ENCODE measurements at regions not wholly inside any gene's neighbourhood (a gene's known extent, or its start where the extent isn't known, plus 50 kb on each side); places are given as distances from the start of the nearest gene placed in this dataset.

GRCh38 chr3:43919029-43919428, 228.3 kb downstream of the ABHD5 start:
- H4K20me1 ChIP-seq (ENCODE audit: control insufficient read depth, extremely low read depth, insufficient read depth, low read length) = no peaks in the 10 kb centered on the region
- peaks cover 14% of the 10 kb centered on the region for H3K4me1 ChIP-seq (ENCODE audit: control insufficient read depth, extremely low read depth, insufficient read depth, low read length)
- H3K27me3 ChIP-seq (ENCODE audit: control insufficient read depth, extremely low read depth, insufficient read depth, low read length) = no peaks in the 10 kb centered on the region
- no peak overlapping the region for H3K9ac ChIP-seq (ENCODE audit: control insufficient read depth, extremely low read depth, insufficient read depth, low read length)
- no peaks in the 10 kb centered on the region for H3K36me3 ChIP-seq (ENCODE audit: control insufficient read depth in 2 of 2, extremely low read depth in 1 of 2, insufficient read depth in 2 of 2, low read length in 2 of 2)
- DNase-seq (ENCODE audit: low read depth, low spot score) = no peak
- TF ChIP-seq EZH2 (IDR thresholded peaks at IDR 0.05; ENCODE audit: low read length) = no peak
- TF ChIP-seq, protein P1, sequence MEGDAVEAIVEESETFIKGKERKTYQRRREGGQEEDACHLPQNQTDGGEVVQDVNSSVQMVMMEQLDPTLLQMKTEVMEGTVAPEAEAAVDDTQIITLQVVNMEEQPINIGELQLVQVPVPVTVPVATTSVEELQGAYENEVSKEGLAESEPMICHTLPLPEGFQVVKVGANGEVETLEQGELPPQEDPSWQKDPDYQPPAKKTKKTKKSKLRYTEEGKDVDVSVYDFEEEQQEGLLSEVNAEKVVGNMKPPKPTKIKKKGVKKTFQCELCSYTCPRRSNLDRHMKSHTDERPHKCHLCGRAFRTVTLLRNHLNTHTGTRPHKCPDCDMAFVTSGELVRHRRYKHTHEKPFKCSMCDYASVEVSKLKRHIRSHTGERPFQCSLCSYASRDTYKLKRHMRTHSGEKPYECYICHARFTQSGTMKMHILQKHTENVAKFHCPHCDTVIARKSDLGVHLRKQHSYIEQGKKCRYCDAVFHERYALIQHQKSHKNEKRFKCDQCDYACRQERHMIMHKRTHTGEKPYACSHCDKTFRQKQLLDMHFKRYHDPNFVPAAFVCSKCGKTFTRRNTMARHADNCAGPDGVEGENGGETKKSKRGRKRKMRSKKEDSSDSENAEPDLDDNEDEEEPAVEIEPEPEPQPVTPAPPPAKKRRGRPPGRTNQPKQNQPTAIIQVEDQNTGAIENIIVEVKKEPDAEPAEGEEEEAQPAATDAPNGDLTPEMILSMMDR (optimal IDR thresholded peaks at IDR 0.05 in 1 of 3, IDR thresholded peaks at IDR 0.05 in 1 of 3, conservative IDR thresholded peaks at IDR 0.05 in 1 of 3; ENCODE audit: extremely low read depth in 1 of 3, insufficient read depth in 2 of 3, low read length in 3 of 3) = no peak
- peaks cover 5% of the 10 kb centered on the region for H3K9me3 ChIP-seq (ENCODE audit: control insufficient read depth, low read depth, low read length)
- dilution Hi-C loops (cut with MboI; ENCODE audit: extremely low pct_ligation_motif_present, low sequenced_read_pairs) = no loop called here
- H3K4me2 ChIP-seq (ENCODE audit: control insufficient read depth, extremely low read depth, insufficient read depth, low read depth, low read length) = peak overlapping the region; percentile 57
- H3K27ac ChIP-seq (ENCODE audit: control insufficient read depth, insufficient read depth, low read length) = no peak overlapping the region
- H3K9me1 ChIP-seq (ENCODE audit: control insufficient read depth, extremely low read depth, insufficient read depth, low read length) = no peaks in the 10 kb centered on the region
- peak; percentile 86 for FAIRE-seq
- peak overlapping the region; percentile 43 for H2AFZ ChIP-seq (ENCODE audit: control insufficient read depth, low read length)
- no peaks in the 10 kb centered on the region for H3K79me2 ChIP-seq (ENCODE audit: control insufficient read depth, insufficient read depth, low read length)
- H3K4me3 ChIP-seq (ENCODE audit: control insufficient read depth in 2 of 3, extremely low read depth in 1 of 3, insufficient read depth in 2 of 3, low read depth in 1 of 3, low read length in 3 of 3) = no peak overlapping the region

DNA sequence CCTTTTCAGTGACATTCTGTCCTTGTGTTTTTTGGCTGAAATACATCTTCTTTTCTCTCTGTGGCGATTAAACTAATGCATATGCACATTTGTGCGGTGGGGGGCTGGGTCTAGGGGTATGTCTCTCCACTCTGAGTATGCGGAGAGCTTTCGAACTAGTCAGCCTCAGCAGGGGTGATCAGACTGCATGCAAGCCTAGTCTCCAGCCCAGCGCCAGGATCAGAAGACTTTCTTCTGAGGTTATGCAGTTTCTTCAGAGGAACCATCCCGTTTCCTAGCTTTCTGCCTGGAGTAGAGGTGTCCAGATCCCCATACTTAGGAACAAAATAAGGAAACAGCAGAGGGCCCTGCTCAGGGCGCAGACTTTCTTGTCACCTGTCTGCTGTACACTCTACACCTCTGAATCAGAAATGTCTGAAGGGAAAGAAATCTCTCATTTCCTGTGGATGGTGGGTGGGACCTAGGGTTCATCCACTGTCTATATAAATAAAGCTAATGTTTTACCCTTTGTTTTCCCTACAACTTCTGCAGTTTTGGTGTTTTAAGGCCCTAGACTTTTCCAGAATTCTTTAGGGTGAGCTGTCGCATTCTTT, 230.4 kb downstream of the ABHD5 start:
- no peaks in the 10 kb centered on the region for H3K36me3 ChIP-seq (ENCODE audit: control insufficient read depth in 2 of 2, extremely low read depth in 1 of 2, insufficient read depth in 2 of 2, low read length in 2 of 2)
- no peak overlapping the region for H3K9ac ChIP-seq (ENCODE audit: control insufficient read depth, extremely low read depth, insufficient read depth, low read length)
- H3K79me2 ChIP-seq (ENCODE audit: control insufficient read depth, insufficient read depth, low read length) = no peaks in the 10 kb centered on the region
- H4K20me1 ChIP-seq (ENCODE audit: control insufficient read depth, extremely low read depth, insufficient read depth, low read length) = no peaks in the 10 kb centered on the region
- no peaks in the 10 kb centered on the region for H3K9me1 ChIP-seq (ENCODE audit: control insufficient read depth, extremely low read depth, insufficient read depth, low read length)
- no peak for DNase-seq (ENCODE audit: low read depth, low spot score)
- H3K4me3 ChIP-seq (ENCODE audit: control insufficient read depth in 2 of 3, extremely low read depth in 1 of 3, insufficient read depth in 2 of 3, low read depth in 1 of 3, low read length in 3 of 3) = no peak overlapping the region
- H2AFZ ChIP-seq (ENCODE audit: control insufficient read depth, low read length) = no peak overlapping the region
- H3K27me3 ChIP-seq (ENCODE audit: control insufficient read depth, extremely low read depth, insufficient read depth, low read length) = no peaks in the 10 kb centered on the region
- H3K27ac ChIP-seq (ENCODE audit: control insufficient read depth, insufficient read depth, low read length) = no peak overlapping the region
- H3K4me1 ChIP-seq (ENCODE audit: control insufficient read depth, extremely low read depth, insufficient read depth, low read length) = peaks cover 14% of the 10 kb centered on the region
- peaks cover 5% of the 10 kb centered on the region for H3K9me3 ChIP-seq (ENCODE audit: control insufficient read depth, low read depth, low read length)
- dilution Hi-C loops (cut with MboI; ENCODE audit: extremely low pct_ligation_motif_present, low sequenced_read_pairs) = no loop called here
- FAIRE-seq = no peak
- H3K4me2 ChIP-seq (ENCODE audit: control insufficient read depth, extremely low read depth, insufficient read depth, low read depth, low read length) = no peak overlapping the region
- TF ChIP-seq, protein P1 (optimal IDR thresholded peaks at IDR 0.05 in 1 of 3, IDR thresholded peaks at IDR 0.05 in 1 of 3, conservative IDR thresholded peaks at IDR 0.05 in 1 of 3; ENCODE audit: extremely low read depth in 1 of 3, insufficient read depth in 2 of 3, low read length in 3 of 3) = no peak
- no peak for TF ChIP-seq EZH2 (IDR thresholded peaks at IDR 0.05; ENCODE audit: low read length)

Data from keratinocyte (primary cell).